ENCODE measurements at regions not wholly inside any gene's neighbourhood (a gene's known extent, or its start where the extent isn't known, plus 50 kb on each side); places are given as distances from the start of the nearest gene placed in this dataset.

DNA sequence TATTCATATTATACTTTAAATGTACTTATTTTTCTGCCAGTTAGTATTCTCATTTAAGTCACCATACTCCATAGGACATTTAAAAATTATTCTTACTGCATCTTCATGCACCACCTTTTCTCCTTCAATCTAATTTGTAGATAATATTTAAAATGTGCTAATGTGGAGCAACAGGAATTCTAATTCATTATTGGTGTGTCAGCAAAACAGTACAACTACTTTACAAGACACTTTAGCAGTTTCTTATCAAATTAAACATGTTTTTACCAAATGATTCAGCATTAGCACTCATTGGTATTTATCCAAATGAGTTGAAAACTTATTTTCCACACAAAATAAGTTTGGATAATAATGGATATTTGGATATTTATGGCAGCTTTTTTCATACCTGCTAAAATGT is 1041.8 kb upstream of the ADGRB3 start:
- H3K27ac ChIP-seq (ENCODE audit: low read length): no peak overlapping the region
- no peaks in the 10 kb centered on the region for H3K36me3 ChIP-seq (ENCODE audit: control insufficient read depth in 2 of 2, insufficient read depth in 2 of 2, low read length in 2 of 2)
- H3K4me3 ChIP-seq (ENCODE audit: low read length in 2 of 2): no peak overlapping the region
- H3K9ac ChIP-seq (ENCODE audit: low read length in 2 of 2): no peak overlapping the region
- no peaks in the 10 kb centered on the region for H3K9me3 ChIP-seq (ENCODE audit: control insufficient read depth in 2 of 2, low read length in 2 of 2)
- H3K27me3 ChIP-seq (ENCODE audit: control insufficient read depth in 1 of 2, insufficient read depth in 2 of 2, low read length in 2 of 2): no peaks in the 10 kb centered on the region
- no peaks in the 10 kb centered on the region for H3K4me1 ChIP-seq (ENCODE audit: control insufficient read depth, insufficient read depth, low read length)

DNA sequence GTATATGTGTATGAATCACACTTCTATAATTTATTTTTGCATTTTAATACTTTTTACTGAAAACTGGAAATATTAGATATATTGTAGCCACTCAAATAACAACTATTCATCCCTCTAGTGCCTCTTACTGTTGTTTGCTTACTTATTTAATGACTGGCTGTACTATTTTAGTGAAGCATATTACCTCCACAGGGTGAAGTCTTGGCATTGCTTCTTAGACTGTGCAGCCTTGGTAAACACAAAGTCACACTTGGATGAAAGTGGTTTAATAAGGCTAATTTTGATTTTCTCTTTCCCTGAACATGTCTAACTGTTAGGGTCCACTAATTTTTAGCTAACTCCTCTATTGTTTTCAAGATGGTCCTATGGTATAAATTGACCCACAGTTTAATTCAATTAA is 1043.2 kb upstream of the ADGRB3 start:
- Histone ChIP-seq H3K36me3 (ENCODE audit: control insufficient read depth in 2 of 2, insufficient read depth in 2 of 2, low read length in 2 of 2) (no peaks in the 10 kb centered on the region), H3K9ac (ENCODE audit: low read length in 2 of 2) (no peak overlapping the region), H3K9me3 (ENCODE audit: control insufficient read depth in 2 of 2, low read length in 2 of 2) (no peaks in the 10 kb centered on the region), H3K27me3 (ENCODE audit: control insufficient read depth in 1 of 2, insufficient read depth in 2 of 2, low read length in 2 of 2) (no peaks in the 10 kb centered on the region), H3K4me1 (ENCODE audit: control insufficient read depth, insufficient read depth, low read length) (no peaks in the 10 kb centered on the region), H3K4me3 (ENCODE audit: low read length in 2 of 2) (no peak overlapping the region), H3K27ac (ENCODE audit: low read length) (no peak overlapping the region)

DNA sequence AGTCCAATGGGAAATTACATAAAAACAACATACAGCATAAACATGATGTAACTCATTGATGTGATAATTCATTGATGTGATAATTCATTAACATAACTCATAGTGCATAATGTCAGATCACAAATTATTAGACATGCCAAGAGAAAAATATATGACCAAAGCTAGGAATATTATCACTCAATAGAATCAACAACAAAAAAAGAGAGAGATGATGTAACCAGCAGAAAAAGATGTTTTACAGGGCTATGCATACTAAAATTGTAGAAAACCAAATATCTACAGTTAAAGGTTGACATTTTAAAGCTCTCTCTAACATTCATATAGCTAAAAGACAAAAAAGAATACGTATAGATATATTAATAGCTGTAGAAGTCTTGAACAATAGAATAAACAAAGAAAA is 1067.2 kb upstream of the ADGRB3 start:
- no peak overlapping the region for H3K9ac ChIP-seq (ENCODE audit: low read length in 2 of 2)
- no peak overlapping the region for H3K4me3 ChIP-seq (ENCODE audit: low read length in 2 of 2)
- no peak overlapping the region for H3K27ac ChIP-seq (ENCODE audit: low read length)
- no peaks in the 10 kb centered on the region for H3K4me1 ChIP-seq (ENCODE audit: control insufficient read depth, insufficient read depth, low read length)
- H3K9me3 ChIP-seq (ENCODE audit: control insufficient read depth in 2 of 2, low read length in 2 of 2): no peaks in the 10 kb centered on the region
- no peaks in the 10 kb centered on the region for H3K36me3 ChIP-seq (ENCODE audit: control insufficient read depth in 2 of 2, insufficient read depth in 2 of 2, low read length in 2 of 2)
- no peaks in the 10 kb centered on the region for H3K27me3 ChIP-seq (ENCODE audit: control insufficient read depth in 1 of 2, insufficient read depth in 2 of 2, low read length in 2 of 2)

- H3K9ac ChIP-seq (ENCODE audit: low read length in 2 of 2): no peak overlapping the region
- H3K27me3 ChIP-seq (ENCODE audit: control insufficient read depth in 1 of 2, insufficient read depth in 2 of 2, low read length in 2 of 2): no peaks in the 10 kb centered on the region
Observed at GRCh38 chr6:67563671-67564070, 1071.4 kb upstream of the ADGRB3 start.

GRCh38 chr6:67560068-67560467 is 1075.0 kb upstream of the ADGRB3 start:
- Histone ChIP-seq H3K27ac (ENCODE audit: low read length) (no peak overlapping the region), H3K4me1 (ENCODE audit: control insufficient read depth, insufficient read depth, low read length) (no peaks in the 10 kb centered on the region), H3K36me3 (ENCODE audit: control insufficient read depth in 2 of 2, insufficient read depth in 2 of 2, low read length in 2 of 2) (no peaks in the 10 kb centered on the region), H3K9me3 (ENCODE audit: control insufficient read depth in 2 of 2, low read length in 2 of 2) (peaks cover 0 to 3% of the 10 kb centered on the region in 2 donors), H3K27me3 (ENCODE audit: control insufficient read depth in 1 of 2, insufficient read depth in 2 of 2, low read length in 2 of 2) (no peaks in the 10 kb centered on the region), H3K4me3 (ENCODE audit: low read length in 2 of 2) (no peak overlapping the region), H3K9ac (ENCODE audit: low read length in 2 of 2) (no peak overlapping the region)

More at GRCh38 chr6:67563671-67564070, 1071.4 kb upstream of the ADGRB3 start:
- Histone ChIP-seq H3K4me1 (ENCODE audit: control insufficient read depth, insufficient read depth, low read length) (no peaks in the 10 kb centered on the region), H3K9me3 (ENCODE audit: control insufficient read depth in 2 of 2, low read length in 2 of 2) (no peaks in the 10 kb centered on the region), H3K4me3 (ENCODE audit: low read length in 2 of 2) (no peak overlapping the region), H3K27ac (ENCODE audit: low read length) (no peak overlapping the region), H3K36me3 (ENCODE audit: control insufficient read depth in 2 of 2, insufficient read depth in 2 of 2, low read length in 2 of 2) (no peaks in the 10 kb centered on the region)

DNA sequence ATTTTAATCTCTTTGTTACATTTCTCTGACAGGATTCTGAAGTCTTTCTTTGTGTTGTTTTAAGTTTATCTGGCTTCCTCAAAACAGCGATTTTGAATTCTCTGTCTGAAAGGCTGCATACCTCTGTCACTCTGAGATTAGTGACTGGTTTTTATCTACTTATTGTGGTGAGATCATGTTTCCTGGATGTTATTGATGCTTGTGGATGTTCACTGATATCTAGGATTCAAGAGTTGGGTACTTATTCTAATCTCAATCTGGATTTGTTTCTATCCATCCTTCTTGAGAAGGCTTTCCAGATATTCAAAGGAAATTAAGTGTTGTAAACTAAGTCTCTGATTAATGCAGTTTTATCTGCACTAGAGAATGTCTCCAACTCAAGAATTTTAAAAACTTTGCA is 1076.1 kb upstream of the ADGRB3 start:
- no peak overlapping the region for H3K27ac ChIP-seq (ENCODE audit: low read length)
- H3K4me3 ChIP-seq (ENCODE audit: low read length in 2 of 2): no peak overlapping the region
- H3K9me3 ChIP-seq (ENCODE audit: control insufficient read depth in 2 of 2, low read length in 2 of 2): peaks cover 0 to 3% of the 10 kb centered on the region in 2 donors
- no peak overlapping the region for H3K9ac ChIP-seq (ENCODE audit: low read length in 2 of 2)
- no peaks in the 10 kb centered on the region for H3K4me1 ChIP-seq (ENCODE audit: control insufficient read depth, insufficient read depth, low read length)
- no peaks in the 10 kb centered on the region for H3K27me3 ChIP-seq (ENCODE audit: control insufficient read depth in 1 of 2, insufficient read depth in 2 of 2, low read length in 2 of 2)
- no peaks in the 10 kb centered on the region for H3K36me3 ChIP-seq (ENCODE audit: control insufficient read depth in 2 of 2, insufficient read depth in 2 of 2, low read length in 2 of 2)

GRCh38 chr6:67544851-67545452 is 1090.1 kb upstream of the ADGRB3 start:
- Histone ChIP-seq H3K27ac (ENCODE audit: low read length) (no peak overlapping the region), H3K9ac (ENCODE audit: low read length in 2 of 2) (no peak overlapping the region), H3K9me3 (ENCODE audit: control insufficient read depth in 2 of 2, low read length in 2 of 2) (no peaks in the 10 kb centered on the region), H3K4me1 (ENCODE audit: control insufficient read depth, insufficient read depth, low read length) (no peaks in the 10 kb centered on the region), H3K4me3 (ENCODE audit: low read length in 2 of 2) (no peak overlapping the region), H3K36me3 (ENCODE audit: control insufficient read depth in 2 of 2, insufficient read depth in 2 of 2, low read length in 2 of 2) (no peaks in the 10 kb centered on the region), H3K27me3 (ENCODE audit: control insufficient read depth in 1 of 2, insufficient read depth in 2 of 2, low read length in 2 of 2) (no peaks in the 10 kb centered on the region)

- H3K27ac ChIP-seq (ENCODE audit: low read length): no peak overlapping the region
- no peaks in the 10 kb centered on the region for H3K36me3 ChIP-seq (ENCODE audit: control insufficient read depth in 2 of 2, insufficient read depth in 2 of 2, low read length in 2 of 2)
- H3K4me3 ChIP-seq (ENCODE audit: low read length in 2 of 2): no peak overlapping the region
- no peaks in the 10 kb centered on the region for H3K9me3 ChIP-seq (ENCODE audit: control insufficient read depth in 2 of 2, low read length in 2 of 2)
- H3K4me1 ChIP-seq (ENCODE audit: control insufficient read depth, insufficient read depth, low read length): no peaks in the 10 kb centered on the region
- H3K27me3 ChIP-seq (ENCODE audit: control insufficient read depth in 1 of 2, insufficient read depth in 2 of 2, low read length in 2 of 2): no peaks in the 10 kb centered on the region
- H3K9ac ChIP-seq (ENCODE audit: low read length in 2 of 2): no peak overlapping the region
Observed at GRCh38 chr6:67541586-67541985, 1093.5 kb upstream of the ADGRB3 start.

DNA sequence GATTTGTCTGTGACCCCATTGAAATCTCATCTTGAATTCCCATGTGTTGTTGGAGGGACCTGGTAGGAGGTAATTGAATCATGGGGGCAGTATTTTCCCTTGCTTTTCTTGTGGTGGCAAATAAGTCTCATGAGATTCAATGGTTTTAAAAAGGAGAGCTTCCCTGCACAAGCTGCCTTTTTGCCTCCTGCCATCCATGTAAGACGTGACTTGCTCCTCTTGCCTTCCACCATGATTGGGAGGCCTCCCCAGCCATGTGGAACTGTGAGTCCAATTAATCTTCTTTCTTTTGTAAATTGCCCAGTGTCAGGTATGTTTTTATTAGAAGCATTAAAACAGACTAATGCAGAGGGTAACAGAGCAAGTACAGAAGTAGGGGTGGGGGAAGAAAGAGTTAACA is 1097.0 kb upstream of the ADGRB3 start:
- no peaks in the 10 kb centered on the region for H3K27me3 ChIP-seq (ENCODE audit: control insufficient read depth in 1 of 2, insufficient read depth in 2 of 2, low read length in 2 of 2)
- H3K4me1 ChIP-seq (ENCODE audit: control insufficient read depth, insufficient read depth, low read length): no peaks in the 10 kb centered on the region
- H3K27ac ChIP-seq (ENCODE audit: low read length): no peak overlapping the region
- H3K36me3 ChIP-seq (ENCODE audit: control insufficient read depth in 2 of 2, insufficient read depth in 2 of 2, low read length in 2 of 2): no peaks in the 10 kb centered on the region
- H3K9ac ChIP-seq (ENCODE audit: low read length in 2 of 2): no peak overlapping the region
- H3K4me3 ChIP-seq (ENCODE audit: low read length in 2 of 2): no peak overlapping the region
- H3K9me3 ChIP-seq (ENCODE audit: control insufficient read depth in 2 of 2, low read length in 2 of 2): no peaks in the 10 kb centered on the region

- Histone ChIP-seq H3K27me3 (ENCODE audit: control insufficient read depth in 1 of 2, insufficient read depth in 2 of 2, low read length in 2 of 2) (no peaks in the 10 kb centered on the region), H3K9me3 (ENCODE audit: control insufficient read depth in 2 of 2, low read length in 2 of 2) (no peaks in the 10 kb centered on the region), H3K9ac (ENCODE audit: low read length in 2 of 2) (no peak overlapping the region), H3K4me1 (ENCODE audit: control insufficient read depth, insufficient read depth, low read length) (no peaks in the 10 kb centered on the region), H3K4me3 (ENCODE audit: low read length in 2 of 2) (no peak overlapping the region), H3K36me3 (ENCODE audit: control insufficient read depth in 2 of 2, insufficient read depth in 2 of 2, low read length in 2 of 2) (no peaks in the 10 kb centered on the region), H3K27ac (ENCODE audit: low read length) (no peak overlapping the region)
Observed at GRCh38 chr6:67535946-67536345, 1099.1 kb upstream of the ADGRB3 start.

GRCh38 chr6:67506352-67506751 is 1128.7 kb upstream of the ADGRB3 start:
- H3K27me3 ChIP-seq (ENCODE audit: control insufficient read depth in 1 of 2, insufficient read depth in 2 of 2, low read length in 2 of 2): no peaks in the 10 kb centered on the region
- no peaks in the 10 kb centered on the region for H3K9me3 ChIP-seq (ENCODE audit: control insufficient read depth in 2 of 2, low read length in 2 of 2)
- H3K4me3 ChIP-seq (ENCODE audit: low read length in 2 of 2): no peak overlapping the region
- no peak overlapping the region for H3K27ac ChIP-seq (ENCODE audit: low read length)
- no peaks in the 10 kb centered on the region for H3K36me3 ChIP-seq (ENCODE audit: control insufficient read depth in 2 of 2, insufficient read depth in 2 of 2, low read length in 2 of 2)
- H3K9ac ChIP-seq (ENCODE audit: low read length in 2 of 2): no peak overlapping the region
- no peaks in the 10 kb centered on the region for H3K4me1 ChIP-seq (ENCODE audit: control insufficient read depth, insufficient read depth, low read length)
